NCI-H345 (cell line): ENCODE measurements at regions not wholly inside any gene's neighbourhood (a gene's known extent, or its start where the extent isn't known, plus 50 kb on each side); places are given as distances from the start of the nearest gene placed in this dataset.

ENCODE experiments used
- DNase-seq: peaks from one replicate; lab custom pipeline; 2025; lab: John Stamatoyannopoulos, UW

- DNase-seq = no peak
Measured at GRCh38 chr3:69535613-69536012, 149.7 kb upstream of the FRMD4B start.

GRCh38 chr3:69532547-69533224 lies 146.8 kb upstream of the FRMD4B start:
- peak; percentile 3 for DNase-seq

- DNase-seq = no peak
Measured at GRCh38 chr3:69531576-69532546, 146.0 kb upstream of the FRMD4B start.

GRCh38 chr3:69530554-69530953 lies 144.7 kb upstream of the FRMD4B start:
- DNase-seq = no peak

- no peak for DNase-seq
Measured at GRCh38 chr3:69527498-69527897, 141.6 kb upstream of the FRMD4B start.

- DNase-seq = no peak
Measured at GRCh38 chr3:69524816-69525215, 138.9 kb upstream of the FRMD4B start.

- no peak for DNase-seq
Measured at GRCh38 chr3:69521286-69521685, 135.4 kb upstream of the FRMD4B start.

GRCh38 chr3:69511361-69511760 lies 125.5 kb upstream of the FRMD4B start:
- no peak for DNase-seq

GRCh38 chr3:69510481-69511030 lies 124.7 kb upstream of the FRMD4B start:
- no peak for DNase-seq

GRCh38 chr3:69509288-69509687 lies 123.4 kb upstream of the FRMD4B start:
- DNase-seq = no peak

GRCh38 chr3:69505770-69506407 lies 120.0 kb upstream of the FRMD4B start:
- DNase-seq = peak; percentile 61

GRCh38 chr3:69504232-69504631 lies 118.3 kb upstream of the FRMD4B start:
- no peak for DNase-seq

GRCh38 chr3:69500604-69501003 lies 114.7 kb upstream of the FRMD4B start:
- DNase-seq = no peak

GRCh38 chr3:69499899-69500421 lies 114.1 kb upstream of the FRMD4B start:
- DNase-seq = no peak

- DNase-seq = no peak
Measured at GRCh38 chr3:69499422-69499821, 113.5 kb upstream of the FRMD4B start.

- DNase-seq = no peak
Measured at GRCh38 chr3:69496856-69497255, 111.0 kb upstream of the FRMD4B start.

GRCh38 chr3:69494185-69494584 lies 108.3 kb upstream of the FRMD4B start:
- no peak for DNase-seq

- no peak for DNase-seq
Measured at GRCh38 chr3:69493157-69493556, 107.3 kb upstream of the FRMD4B start.

GRCh38 chr3:69491975-69492374 lies 106.1 kb upstream of the FRMD4B start:
- no peak for DNase-seq

GRCh38 chr3:69490971-69491370 lies 105.1 kb upstream of the FRMD4B start:
- no peak for DNase-seq

- DNase-seq = no peak
Measured at GRCh38 chr3:69490235-69490634, 104.3 kb upstream of the FRMD4B start.

GRCh38 chr3:69488026-69488425 lies 102.1 kb upstream of the FRMD4B start:
- no peak for DNase-seq
